Tibial nerve (tissue), 4 donors: ENCODE measurements at regions not wholly inside any gene's neighbourhood (a gene's known extent, or its start where the extent isn't known, plus 50 kb on each side); places are given as distances from the start of the nearest gene placed in this dataset.

Source experiments
- CTCF ChIP-seq, 5 experiments: fragments of 200-600 bp in 3 of 5; fragments of 450-650 bp in 2 of 5; sonication (generic) in 3 of 5; IDR thresholded peaks; one replicate each; pipeline ENCODE4 v1.5.1; 2016 to 2019; ENCODE audit warnings: antibody characterized with exemption in 5 of 5, mild to moderate bottlenecking in 3 of 5, moderate library complexity in 2 of 5
- EP300 ChIP-seq, 2 donors: sonication (generic); formaldehyde crosslinking; IDR thresholded peaks; one replicate each; pipeline ENCODE4 v1.6.1; 2017; ENCODE audit warnings: antibody characterized with exemption in 2 of 2, mild to moderate bottlenecking in 1 of 2

- TF ChIP-seq CTCF (IDR thresholded peaks at IDR 0.05) (no peak), EP300 (IDR thresholded peaks at IDR 0.05) (peak in 1 of 2 donors; percentile 34)
These were observed 415.9 kb upstream of the KLF4 start for GRCh38 chr9:107905308-107906020.
